H1 (cell line): ENCODE measurements at regions not wholly inside any gene's neighbourhood (a gene's known extent, or its start where the extent isn't known, plus 50 kb on each side); places are given as distances from the start of the nearest gene placed in this dataset.

Experiments used
- CTCF ChIA-PET: fragments of 300-600 bp; sonication (Branson Sonifier 250); formaldehyde crosslinking; loops from one replicate; lab custom pipeline; 2021; ENCODE audit not compliant: partially characterized antibody; lab: Charles Lee
- POLR2A ChIA-PET: fragments of 300-600 bp; sonication (Branson Sonifier 250); formaldehyde crosslinking; loops from one replicate; lab custom pipeline; 2021; ENCODE audit warnings: inconsistent platforms; ENCODE audit not compliant: partially characterized antibody; lab: Charles Lee
- DNase-seq, 2 experiments: peaks; one replicate each; pipeline versions ENCODE4 v3.0.0 to v3.0.0-alpha.2; 2010 to 2022; ENCODE audit warnings: low spot score in 2 of 2, low read depth in 1 of 2, mixed read lengths in 1 of 2
- FAIRE-seq: peaks from 2 replicates; lab custom pipeline; 2011; peaks lifted over from hg19 to GRCh38; lab: Jason Lieb, UNC
- H2AFZ ChIP-seq: 2 replicates; pipeline ENCODE4 v1.8.1; 2012; ENCODE audit warnings: low read length, inconsistent platforms
- H2AK5ac ChIP-seq: 2 replicates; pipeline ENCODE4 v1.6.1; 2013; ENCODE audit warnings: low read depth, low read length
- H2BK120ac ChIP-seq: replicated peaks from 2 replicates; pipeline ENCODE3; 2013; ENCODE audit warnings: low read depth, low read length, inconsistent platforms
- H2BK12ac ChIP-seq: 2 replicates; pipeline ENCODE4 v1.6.1; 2013; ENCODE audit warnings: low read depth, low read length
- H2BK15ac ChIP-seq: 2 replicates; pipeline ENCODE4 v1.6.1; 2013; ENCODE audit warnings: low read length
- H2BK20ac ChIP-seq: 2 replicates; pipeline ENCODE4 v1.6.1; 2013; ENCODE audit warnings: low read length
- H2BK5ac ChIP-seq: 2 replicates; pipeline ENCODE4 v1.6.1; 2013; ENCODE audit warnings: low read depth, low read length
- H3K14ac ChIP-seq: 2 replicates; pipeline ENCODE4 v1.6.1; 2013; ENCODE audit warnings: inconsistent platforms; ENCODE audit not compliant: insufficient read length
- H3K18ac ChIP-seq: 2 replicates; pipeline ENCODE4 v1.6.1; 2013; ENCODE audit warnings: low read length; ENCODE audit errors: extremely low read depth
- H3K23ac ChIP-seq: 2 replicates; pipeline ENCODE4 v1.6.1; 2013; ENCODE audit warnings: inconsistent platforms; ENCODE audit not compliant: insufficient read length
- H3K23me2 ChIP-seq: 2 replicates; pipeline ENCODE4 v1.6.1; 2013; ENCODE audit warnings: low read depth, low read length
- H3K27ac ChIP-seq: 2 replicates; pipeline ENCODE4 v1.6.1; 2011; ENCODE audit warnings: low read depth, low read length, inconsistent platforms
- H3K27me3 ChIP-seq, 4 experiments: replicated peaks in 1 of 4; 1 replicate in 1 of 4; 2 replicates in 3 of 4; pipeline versions ENCODE4 v1.6.1 to v1.8.1; 2011 to 2013; ENCODE audit warnings: low read length in 3 of 4, mild to moderate bottlenecking in 3 of 4, inconsistent platforms in 2 of 4, mixed read lengths in 2 of 4, moderate library complexity in 1 of 4; ENCODE audit not compliant: control insufficient read depth in 3 of 4, insufficient read depth in 3 of 4; ENCODE audit errors: extremely low read depth in 1 of 4
- H3K36me3 ChIP-seq, 4 experiments: 2 replicates each; pipeline versions ENCODE4 v1.6.1 to v1.8.1; 2011 to 2013; ENCODE audit warnings: mild to moderate bottlenecking in 4 of 4, low read length in 3 of 4, moderate library complexity in 2 of 4, control low read depth in 1 of 4, inconsistent platforms in 1 of 4; ENCODE audit not compliant: insufficient read depth in 4 of 4, control insufficient read depth in 2 of 4
- H3K4ac ChIP-seq: replicated peaks from 2 replicates; pipeline ENCODE3; 2013; ENCODE audit warnings: low read length, low read depth, mixed read lengths, inconsistent platforms; ENCODE audit not compliant: insufficient read length
- H3K4me1 ChIP-seq, 4 experiments: replicated peaks in 1 of 4; 1 replicate in 1 of 4; 2 replicates in 3 of 4; pipeline versions ENCODE4 v1.6.1 to v1.8.1; 2011 to 2013; ENCODE audit warnings: low read length in 3 of 4, inconsistent platforms in 2 of 4, mixed read lengths in 1 of 4; ENCODE audit not compliant: insufficient read depth in 4 of 4, control insufficient read depth in 3 of 4
- H3K4me2 ChIP-seq, 2 experiments: 2 replicates each; pipeline versions ENCODE4 v1.6.1 to v1.8.1; 2011 to 2013; ENCODE audit warnings: low read depth in 2 of 2, low read length in 2 of 2, control low read depth in 1 of 2, inconsistent platforms in 1 of 2, mild to moderate bottlenecking in 1 of 2; ENCODE audit not compliant: insufficient read depth in 1 of 2
- H3K4me3 ChIP-seq, 4 experiments: fragments of 200-600, 300-600 bp in 1 of 4; sonication (generic), shearing (Covaris generic), sonication (Bioruptor Twin) in 1 of 4; 2 replicates each; pipeline versions ENCODE4 v1.5.1 to v1.8.1; 2011 to 2016; ENCODE audit warnings: low read length in 4 of 4, low read depth in 3 of 4, control low read depth in 2 of 4, inconsistent platforms in 2 of 4, mild to moderate bottlenecking in 2 of 4, mixed read lengths in 1 of 4, moderate library complexity in 1 of 4; ENCODE audit not compliant: insufficient read depth in 2 of 4; ENCODE audit errors: extremely low read depth in 1 of 4
- H3K56ac ChIP-seq: replicated peaks from 2 replicates; pipeline ENCODE3; 2013; ENCODE audit warnings: low read depth, mild to moderate bottlenecking, mixed read lengths, low read length, inconsistent platforms; ENCODE audit not compliant: insufficient read length
- H3K79me1 ChIP-seq: 2 replicates; pipeline ENCODE4 v1.6.1; 2013; ENCODE audit warnings: low read depth, low read length, control low read depth
- H3K79me2 ChIP-seq, 2 experiments: 2 replicates each; pipeline versions ENCODE4 v1.6.1 to v1.8.1; 2012 to 2013; ENCODE audit warnings: low read length in 2 of 2, mild to moderate bottlenecking in 2 of 2, inconsistent platforms in 1 of 2; ENCODE audit not compliant: insufficient read depth in 2 of 2, control insufficient read depth in 1 of 2
- H3K9ac ChIP-seq, 4 experiments: replicated peaks in 1 of 4; 1 replicate in 1 of 4; 2 replicates in 3 of 4; pipeline versions ENCODE4 v1.6.1 to v1.8.1; 2011 to 2013; ENCODE audit warnings: low read depth in 3 of 4, low read length in 3 of 4, control low read depth in 2 of 4, mild to moderate bottlenecking in 2 of 4, moderate library complexity in 2 of 4, inconsistent platforms in 1 of 4; ENCODE audit errors: extremely low read depth in 1 of 4
- H3K9me3 ChIP-seq, 2 experiments: 2 replicates each; pipeline versions ENCODE4 v1.6.1 to v1.8.1; 2012 to 2013; ENCODE audit warnings: mild to moderate bottlenecking in 2 of 2, moderate library complexity in 2 of 2, control low read depth in 1 of 2, inconsistent platforms in 1 of 2, low read depth in 1 of 2, low read length in 1 of 2, mixed read lengths in 1 of 2; ENCODE audit not compliant: insufficient read depth in 2 of 2
- H4K20me1 ChIP-seq, 2 experiments: replicated peaks in 1 of 2; 2 replicates each; pipeline versions ENCODE3 to v1.8.1; 2011 to 2013; ENCODE audit warnings: inconsistent platforms in 2 of 2, low read length in 2 of 2, mild to moderate bottlenecking in 1 of 2; ENCODE audit not compliant: insufficient read depth in 2 of 2, control insufficient read depth in 1 of 2
- H4K5ac ChIP-seq: 2 replicates; pipeline ENCODE4 v1.6.1; 2013; ENCODE audit warnings: low read length, low read depth, mixed read lengths, inconsistent platforms; ENCODE audit not compliant: insufficient read length
- H4K8ac ChIP-seq: 2 replicates; pipeline ENCODE4 v1.8.0; 2013; ENCODE audit warnings: mild to moderate bottlenecking, moderate library complexity, low read length, inconsistent platforms; ENCODE audit not compliant: insufficient read depth; ENCODE audit errors: extremely low read depth
- H4K91ac ChIP-seq: replicated peaks from 2 replicates; pipeline ENCODE3; 2013; ENCODE audit warnings: low read length, mixed read lengths, inconsistent platforms; ENCODE audit not compliant: insufficient read length
- CBX8 ChIP-seq: fragments of 300-800, 300-1000 bp; sonication (generic); IDR thresholded peaks from 2 replicates; pipeline ENCODE4 v1.7.1; 2016; ENCODE audit warnings: low read depth, low read length, borderline replicate concordance
- CTBP2 ChIP-seq: IDR thresholded peaks from 2 replicates; pipeline ENCODE4 v1.7.0; 2011; ENCODE audit warnings: borderline replicate concordance, mild to moderate bottlenecking, moderate library complexity, mixed read lengths, low read length; ENCODE audit not compliant: insufficient read depth, insufficient read length
- NANOG ChIP-seq: IDR thresholded peaks from 2 replicates; pipeline ENCODE4 v1.6.1; 2011; ENCODE audit warnings: low read length, low read depth, mild to moderate bottlenecking, inconsistent platforms; ENCODE audit not compliant: insufficient read depth, poor library complexity, severe bottlenecking
- SP4 ChIP-seq: IDR thresholded peaks from 2 replicates; pipeline ENCODE4 v1.6.1; 2012; ENCODE audit warnings: low read length, inconsistent platforms
- WGBS, 2 experiments: shearing (Covaris generic) in 1 of 2; methylation state at CpG; one replicate each; pipeline versions ENCODE4 v1.1.6 to v1.1.7; 2013 to 2015; ENCODE audit warnings: low lambda C conversion rate in 2 of 2, mixed read lengths in 2 of 2, inconsistent platforms in 1 of 2, low coverage in 1 of 2, missing lambda C conversion rate in 1 of 2; ENCODE audit not compliant: insufficient replicate concordance in 2 of 2, insufficient coverage in 1 of 2, insufficient read length in 1 of 2; ENCODE audit errors: extremely low coverage in 1 of 2, missing lambda C conversion rate in 1 of 2; 5-methylcytosine and 5-hydroxymethylcytosine counted together

- Histone ChIP-seq H4K5ac (no peak overlapping the region), H2BK120ac (no peak overlapping the region), H2BK20ac (no peak overlapping the region), H3K27me3 (no peaks in the 10 kb centered on the region), H3K79me1 (no peaks in the 10 kb centered on the region), H3K9me3 (no peaks in the 10 kb centered on the region), H4K91ac (no peak overlapping the region), H3K27ac (no peak overlapping the region), H3K4me1 (no peaks in the 10 kb centered on the region), H3K4me3 (no peak overlapping the region), H3K14ac (no peak overlapping the region), H3K56ac (no peak overlapping the region), H2BK5ac (no peak overlapping the region), H3K23ac (no peak overlapping the region), H2BK15ac (no peak overlapping the region), H3K23me2 (no peaks in the 10 kb centered on the region), H3K4ac (no peak overlapping the region), H3K18ac (no peak overlapping the region), H4K20me1 (no peaks in the 10 kb centered on the region), H3K36me3 (no peaks in the 10 kb centered on the region), H3K4me2 (no peak overlapping the region), H3K79me2 (no peaks in the 10 kb centered on the region), H2AFZ (no peak overlapping the region), H3K9ac (no peak overlapping the region), H4K8ac (no peak overlapping the region), H2BK12ac (no peak overlapping the region), H2AK5ac (no peak overlapping the region)
- TF ChIP-seq SP4 (no peak), CBX8 (no peak), CTBP2 (no peak), NANOG (no peak)
- POLR2A ChIA-PET = no interaction called here
- CTCF ChIA-PET = interaction anchor here (0.6 kb wide), 1 partner anchor 17 kb away, joined by 3 read pairs; no protein-coding TSS in a partner anchor
- WGBS, 2 experiments = 40% methylated on average over 2 of the region's 2 CpGs; no CpG with 5 or more reads in 1 of the 2 experiments
- FAIRE-seq (no peak), DNase-seq (no peak)
Measured at GRCh38 chr4:123468479-123469031, 72.0 kb downstream of the SPRY1 start.
